Hepatocyte (in vitro differentiated cells): ENCODE measurements at regions not wholly inside any gene's neighbourhood (a gene's known extent, or its start where the extent isn't known, plus 50 kb on each side); places are given as distances from the start of the nearest gene placed in this dataset.

Experiments
- DNase-seq: peaks from one replicate; pipeline ENCODE4 v3.0.0-alpha.2; 2016; ENCODE audit warnings: low spot score
- H2AFZ ChIP-seq: fragments of 200-600 bp; sonication (generic); 2 replicates; pipeline ENCODE4 v1.6.0; 2016; ENCODE audit warnings: antibody characterized with exemption, mild to moderate bottlenecking
- H3K27ac ChIP-seq: fragments of 200-600 bp; sonication (generic); 2 replicates; pipeline ENCODE4 v1.5.1; 2016; ENCODE audit warnings: mild to moderate bottlenecking
- H3K27me3 ChIP-seq: fragments of 200-600 bp; sonication (generic); 2 replicates; pipeline ENCODE4 v1.6.1; 2016
- H3K36me3 ChIP-seq: fragments of 200-600 bp; sonication (generic); replicated peaks from 2 replicates; pipeline ENCODE4 v1.5.1; 2016; ENCODE audit warnings: low read depth; ENCODE audit not compliant: insufficient read depth
- H3K4me1 ChIP-seq: fragments of 200-600 bp; sonication (generic); 2 replicates; pipeline ENCODE4 v1.5.1; 2016; ENCODE audit warnings: mild to moderate bottlenecking, moderate library complexity; ENCODE audit not compliant: insufficient read depth
- H3K4me2 ChIP-seq: fragments of 200-600 bp; sonication (generic); 2 replicates; pipeline ENCODE4 v1.6.0; 2016
- H3K4me3 ChIP-seq: fragments of 200-600 bp; sonication (generic); 2 replicates; pipeline ENCODE4 v1.5.1; 2016; ENCODE audit warnings: mild to moderate bottlenecking
- H3K79me2 ChIP-seq: fragments of 200-600 bp; sonication (generic); 2 replicates; pipeline ENCODE4 v1.6.0; 2017; ENCODE audit warnings: mild to moderate bottlenecking
- H3K9me2 ChIP-seq: fragments of 200-600 bp; sonication (generic); replicated peaks from 2 replicates; pipeline ENCODE4 v1.6.0; 2017; ENCODE audit warnings: mild to moderate bottlenecking; ENCODE audit not compliant: insufficient read depth
- H3K9me3 ChIP-seq: fragments of 200-600 bp; sonication (generic); 2 replicates; pipeline ENCODE4 v1.5.1; 2016; ENCODE audit warnings: low read depth, mild to moderate bottlenecking
- H4K20me1 ChIP-seq: fragments of 200-600 bp; sonication (generic); 2 replicates; pipeline ENCODE4 v1.6.0; 2016; ENCODE audit warnings: mild to moderate bottlenecking; ENCODE audit not compliant: insufficient read depth, poor library complexity, severe bottlenecking
- EZH2 ChIP-seq: fragments of 200-600 bp; sonication (generic); IDR thresholded peaks from 2 replicates; pipeline ENCODE4 v1.6.1; 2016; ENCODE audit warnings: antibody characterized with exemption, mild to moderate bottlenecking, borderline replicate concordance
- EZH2phosphoT487 ChIP-seq: fragments of 200-600 bp; sonication (generic); IDR thresholded peaks from one replicate; pipeline ENCODE4 v1.6.1; 2018; ENCODE audit warnings: antibody characterized with exemption, mild to moderate bottlenecking, low read depth, moderate library complexity; ENCODE audit not compliant: unreplicated experiment, severe bottlenecking
- WGBS: methylation state at CpG from one replicate; pipeline ENCODE4 v1.1.6; 2016; ENCODE audit warnings: low lambda C conversion rate; ENCODE audit errors: missing lambda C conversion rate; 5-methylcytosine and 5-hydroxymethylcytosine counted together
- TF ChIP-seq, protein P1 (sequence below): fragments of 200-600 bp; sonication (generic); IDR thresholded peaks from 2 replicates; pipeline ENCODE4 v1.5.1; 2016; ENCODE audit warnings: antibody characterized with exemption, mild to moderate bottlenecking; ENCODE audit not compliant: poor library complexity

DNA sequence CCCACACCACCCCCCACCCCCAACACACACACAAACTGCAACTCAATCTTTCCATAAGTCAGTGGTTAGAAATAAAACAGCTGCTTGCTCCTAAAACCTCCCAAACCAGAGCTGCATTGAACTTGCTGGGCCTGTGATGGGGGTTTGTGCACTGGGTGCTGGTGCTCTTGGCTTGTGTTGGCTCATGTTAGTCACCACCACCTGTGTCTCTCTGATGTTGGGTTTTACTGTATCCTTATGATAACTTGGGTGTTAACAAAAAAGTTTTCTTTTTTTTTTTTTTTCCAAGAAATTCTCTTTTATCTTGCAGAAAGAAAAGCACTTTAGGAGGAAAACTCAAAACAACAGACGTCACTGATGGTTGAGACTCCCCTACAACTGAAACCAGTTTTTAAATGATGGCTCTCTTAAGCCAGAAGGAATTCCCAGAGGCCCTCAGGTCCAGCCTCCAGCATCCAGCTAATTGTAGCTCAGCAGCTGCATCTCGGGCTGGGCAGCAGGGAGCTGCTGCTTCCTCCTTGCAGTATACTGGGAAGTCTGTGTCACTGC lies 79.9 kb upstream of the DRD2 start:
- Histone ChIP-seq H3K79me2 (no peaks in the 10 kb centered on the region), H3K9me3 (no peaks in the 10 kb centered on the region), H3K27ac (no peak overlapping the region), H3K27me3 (no peaks in the 10 kb centered on the region), H3K4me1 (no peaks in the 10 kb centered on the region), H3K4me2 (no peak overlapping the region), H3K4me3 (no peak overlapping the region), H4K20me1 (no peaks in the 10 kb centered on the region), H2AFZ (no peak overlapping the region), H3K36me3 (no peaks in the 10 kb centered on the region), H3K9me2 (no peaks in the 10 kb centered on the region)
- 52% methylated on average over 2 of the region's 2 CpGs for whole genome bisulfite sequencing
- no peak for DNase-seq
- no peak for TF ChIP-seq EZH2phosphoT487
- TF ChIP-seq EZH2, result no peak
- TF ChIP-seq, protein P1, sequence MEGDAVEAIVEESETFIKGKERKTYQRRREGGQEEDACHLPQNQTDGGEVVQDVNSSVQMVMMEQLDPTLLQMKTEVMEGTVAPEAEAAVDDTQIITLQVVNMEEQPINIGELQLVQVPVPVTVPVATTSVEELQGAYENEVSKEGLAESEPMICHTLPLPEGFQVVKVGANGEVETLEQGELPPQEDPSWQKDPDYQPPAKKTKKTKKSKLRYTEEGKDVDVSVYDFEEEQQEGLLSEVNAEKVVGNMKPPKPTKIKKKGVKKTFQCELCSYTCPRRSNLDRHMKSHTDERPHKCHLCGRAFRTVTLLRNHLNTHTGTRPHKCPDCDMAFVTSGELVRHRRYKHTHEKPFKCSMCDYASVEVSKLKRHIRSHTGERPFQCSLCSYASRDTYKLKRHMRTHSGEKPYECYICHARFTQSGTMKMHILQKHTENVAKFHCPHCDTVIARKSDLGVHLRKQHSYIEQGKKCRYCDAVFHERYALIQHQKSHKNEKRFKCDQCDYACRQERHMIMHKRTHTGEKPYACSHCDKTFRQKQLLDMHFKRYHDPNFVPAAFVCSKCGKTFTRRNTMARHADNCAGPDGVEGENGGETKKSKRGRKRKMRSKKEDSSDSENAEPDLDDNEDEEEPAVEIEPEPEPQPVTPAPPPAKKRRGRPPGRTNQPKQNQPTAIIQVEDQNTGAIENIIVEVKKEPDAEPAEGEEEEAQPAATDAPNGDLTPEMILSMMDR, result no peak

DNA sequence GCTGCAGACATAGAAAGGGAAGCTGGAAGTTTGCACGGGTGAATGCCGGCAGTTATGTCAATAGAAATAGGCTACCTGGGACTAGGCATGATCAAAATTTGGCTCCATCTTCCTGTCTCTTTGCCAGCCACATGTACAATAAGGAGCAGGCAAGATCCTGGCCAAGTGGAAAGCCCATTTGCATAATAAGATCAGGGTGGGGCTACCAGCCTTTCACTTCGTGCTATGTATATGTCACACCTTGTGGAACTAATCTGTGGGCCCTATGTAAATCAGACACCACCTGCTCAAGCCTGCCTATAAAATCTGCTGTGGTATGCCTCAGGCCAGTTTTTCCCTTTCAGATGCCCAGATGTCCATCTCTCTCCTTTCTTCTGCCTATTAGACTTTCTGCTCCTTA lies 79.3 kb upstream of the DRD2 start:
- no peaks in the 10 kb centered on the region for H3K9me2 ChIP-seq
- H3K79me2 ChIP-seq, result no peaks in the 10 kb centered on the region
- no peaks in the 10 kb centered on the region for H3K27me3 ChIP-seq
- no peak for DNase-seq
- 57% methylated on average over 3 of the region's 3 CpGs for WGBS
- TF ChIP-seq EZH2, result no peak
- TF ChIP-seq, protein P1, result no peak
- TF ChIP-seq EZH2phosphoT487, result no peak
- H3K4me1 ChIP-seq, result no peaks in the 10 kb centered on the region
- H3K4me3 ChIP-seq, result no peak overlapping the region
- no peaks in the 10 kb centered on the region for H3K9me3 ChIP-seq
- no peak overlapping the region for H3K27ac ChIP-seq
- no peak overlapping the region for H3K4me2 ChIP-seq
- no peaks in the 10 kb centered on the region for H3K36me3 ChIP-seq
- H4K20me1 ChIP-seq, result no peaks in the 10 kb centered on the region
- H2AFZ ChIP-seq, result no peak overlapping the region

DNA sequence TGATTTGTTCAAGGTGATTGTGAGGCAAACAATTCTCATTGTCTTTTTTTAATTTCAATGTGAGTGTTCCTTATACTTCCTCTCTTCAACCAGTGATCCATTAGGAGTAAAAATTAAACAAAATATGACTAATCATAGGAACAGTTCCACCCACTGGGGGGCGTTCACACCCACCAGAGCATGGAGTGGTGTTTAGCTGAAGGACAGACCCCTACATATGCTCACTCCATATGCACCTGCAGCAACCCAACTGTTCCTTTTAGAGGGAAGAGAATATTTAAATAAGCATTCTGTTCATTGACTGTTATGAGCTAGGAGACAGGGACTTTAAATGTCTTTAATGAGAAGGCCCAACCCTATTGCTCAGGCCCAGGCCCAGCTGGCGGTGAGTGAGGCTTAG lies 78.7 kb upstream of the DRD2 start:
- no peaks in the 10 kb centered on the region for H3K9me3 ChIP-seq
- H2AFZ ChIP-seq, result no peak overlapping the region
- H3K4me3 ChIP-seq, result no peak overlapping the region
- no peaks in the 10 kb centered on the region for H3K36me3 ChIP-seq
- TF ChIP-seq, protein P1, result peak; percentile 12
- no peak for TF ChIP-seq EZH2phosphoT487
- no peaks in the 10 kb centered on the region for H3K9me2 ChIP-seq
- no peak for DNase-seq
- no peaks in the 10 kb centered on the region for H3K27me3 ChIP-seq
- no peaks in the 10 kb centered on the region for H4K20me1 ChIP-seq
- no peak overlapping the region for H3K27ac ChIP-seq
- WGBS, result 55% methylated on average over 2 of the region's 2 CpGs
- H3K79me2 ChIP-seq, result no peaks in the 10 kb centered on the region
- no peaks in the 10 kb centered on the region for H3K4me1 ChIP-seq
- no peak overlapping the region for H3K4me2 ChIP-seq

DNA sequence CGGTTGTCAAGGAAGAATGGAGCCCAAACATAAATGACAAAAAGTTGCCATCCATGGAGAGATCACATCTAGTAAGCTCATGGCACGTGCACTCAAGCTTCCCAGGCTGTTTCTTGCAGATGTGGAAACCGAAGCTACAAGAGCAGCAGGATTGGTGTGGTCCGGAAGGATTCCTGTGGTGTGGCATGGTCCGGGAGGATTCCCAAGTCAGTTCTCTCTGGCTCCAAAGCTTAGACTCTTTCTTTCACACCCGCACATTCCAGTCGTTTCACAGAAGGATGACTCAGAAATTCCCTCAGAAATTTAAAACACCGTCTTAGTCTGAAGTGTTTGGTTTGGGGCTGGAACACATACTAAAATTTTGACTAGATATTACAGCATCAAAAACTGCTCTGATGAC lies 78.0 kb upstream of the DRD2 start:
- Histone ChIP-seq H3K9me2 (no peaks in the 10 kb centered on the region), H3K79me2 (no peaks in the 10 kb centered on the region), H4K20me1 (no peaks in the 10 kb centered on the region), H3K27ac (no peak overlapping the region), H3K27me3 (no peaks in the 10 kb centered on the region), H2AFZ (no peak overlapping the region), H3K4me2 (peak overlapping the region; percentile 6), H3K36me3 (no peaks in the 10 kb centered on the region), H3K9me3 (no peaks in the 10 kb centered on the region), H3K4me3 (no peak overlapping the region), H3K4me1 (no peaks in the 10 kb centered on the region)
- peak; percentile 59 for DNase-seq
- 38% methylated on average over 8 of the region's 8 CpGs for WGBS
- TF ChIP-seq EZH2phosphoT487 (no peak), EZH2 (no peak)
- TF ChIP-seq, protein P1, result no peak
